PC-9 (cell line): ENCODE measurements at regions not wholly inside any gene's neighbourhood (a gene's known extent, or its start where the extent isn't known, plus 50 kb on each side); places are given as distances from the start of the nearest gene placed in this dataset.

ENCODE experiments used
- CTCF ChIP-seq: fragments of 200-600 bp; sonication (generic); conservative IDR thresholded peaks from 2 replicates; pipeline ENCODE4 v1.6.1; 2017; ENCODE audit warnings: mixed run types, antibody characterized with exemption, mild to moderate bottlenecking, moderate library complexity
- EZH2 ChIP-seq: fragments of 200-600 bp; sonication (generic); IDR thresholded peaks from 2 replicates; pipeline ENCODE4 v1.8.0; 2017; ENCODE audit warnings: antibody characterized with exemption, low read depth

- no peak for TF ChIP-seq CTCF
- TF ChIP-seq EZH2: no peak
These were observed 629.3 kb upstream of the RGMB start for GRCh38 chr5:98144116-98144515.
